Neuronal stem cell (in vitro differentiated cells): ENCODE measurements at regions not wholly inside any gene's neighbourhood (a gene's known extent, or its start where the extent isn't known, plus 50 kb on each side); places are given as distances from the start of the nearest gene placed in this dataset.
A peak's percentile ranks its signal among the peaks of the same experiment; 100 is the strongest.

ENCODE experiments used
- DNase-seq: peaks from one replicate; pipeline ENCODE4 v3.0.0-alpha.2; 2013; ENCODE audit warnings: low spot score
- H2AFZ ChIP-seq: one replicate; pipeline ENCODE4 v1.6.1; 2013; ENCODE audit warnings: mild to moderate bottlenecking, low read length, inconsistent platforms
- H2AK5ac ChIP-seq: 2 replicates; pipeline ENCODE4 v1.6.1; 2013; ENCODE audit warnings: low read depth, mild to moderate bottlenecking, inconsistent platforms, low read length, moderate library complexity, mixed read lengths
- H2BK120ac ChIP-seq: 2 replicates; pipeline ENCODE4 v1.6.1; 2013; ENCODE audit warnings: low read depth, mild to moderate bottlenecking, inconsistent platforms, low read length, moderate library complexity, mixed read lengths
- H2BK12ac ChIP-seq: one replicate; pipeline ENCODE4 v1.6.1; 2013; ENCODE audit warnings: low read length, inconsistent platforms
- H2BK15ac ChIP-seq: 2 replicates; pipeline ENCODE4 v1.6.1; 2013; ENCODE audit warnings: mild to moderate bottlenecking, low read length, inconsistent platforms, mixed read lengths
- H2BK5ac ChIP-seq: one replicate; pipeline ENCODE4 v1.6.1; 2013; ENCODE audit warnings: inconsistent platforms, mild to moderate bottlenecking, low read length, moderate library complexity
- H3K14ac ChIP-seq: one replicate; pipeline ENCODE4 v1.6.1; 2013; ENCODE audit warnings: low read length, inconsistent platforms
- H3K18ac ChIP-seq: 2 replicates; pipeline ENCODE4 v1.6.1; 2013; ENCODE audit warnings: low read length, inconsistent platforms
- H3K23ac ChIP-seq: 2 replicates; pipeline ENCODE4 v1.6.1; 2013; ENCODE audit warnings: low read depth, mild to moderate bottlenecking, mixed read lengths, low read length, inconsistent platforms; ENCODE audit not compliant: poor library complexity
- H3K27ac ChIP-seq: replicated peaks from 3 replicates; pipeline ENCODE4 v1.5.1; 2013; ENCODE audit warnings: low read length, inconsistent platforms
- H3K27me3 ChIP-seq, 3 experiments: 2 replicates each; pipeline ENCODE4 v1.6.1; 2013; ENCODE audit warnings: low read length in 3 of 3, mild to moderate bottlenecking in 2 of 3, inconsistent platforms in 1 of 3, low read depth in 1 of 3, mixed read lengths in 1 of 3, moderate library complexity in 1 of 3; ENCODE audit not compliant: control insufficient read depth in 3 of 3, insufficient read depth in 3 of 3
- H3K36me3 ChIP-seq, 2 donors: replicated peaks in 1 of 2; 2 replicates each; pipeline ENCODE4 v1.6.1; 2013; ENCODE audit warnings: low read length in 2 of 2; ENCODE audit not compliant: control insufficient read depth in 2 of 2, insufficient read depth in 2 of 2
- H3K4ac ChIP-seq: 2 replicates; pipeline ENCODE4 v1.6.1; 2013; ENCODE audit warnings: inconsistent platforms, mild to moderate bottlenecking, low read length, moderate library complexity
- H3K4me1 ChIP-seq, 2 donors: 1 replicate in 1 of 2; 2 replicates in 1 of 2; pipeline ENCODE4 v1.6.1; 2013; ENCODE audit warnings: low read length in 2 of 2, low read depth in 1 of 2; ENCODE audit not compliant: control insufficient read depth in 2 of 2, insufficient read depth in 1 of 2
- H3K4me2 ChIP-seq: one replicate; pipeline ENCODE4 v1.6.1; 2013; ENCODE audit warnings: mild to moderate bottlenecking, low read length, inconsistent platforms; ENCODE audit not compliant: insufficient read depth, poor library complexity, severe bottlenecking
- H3K4me3 ChIP-seq, 2 donors: 2 replicates each; pipeline ENCODE4 v1.5.1; 2013; ENCODE audit warnings: low read length in 2 of 2, mild to moderate bottlenecking in 2 of 2, inconsistent platforms in 1 of 2, moderate library complexity in 1 of 2
- H3K79me1 ChIP-seq: one replicate; pipeline ENCODE4 v1.6.1; 2013; ENCODE audit warnings: low read depth, mild to moderate bottlenecking, inconsistent platforms, low read length, moderate library complexity
- H3K9ac ChIP-seq: one replicate; pipeline ENCODE4 v1.6.1; 2013; ENCODE audit warnings: mild to moderate bottlenecking, low read depth, low read length, inconsistent platforms; ENCODE audit not compliant: poor library complexity
- H3K9me3 ChIP-seq, 2 donors: replicated peaks in 1 of 2; 2 replicates each; pipeline versions ENCODE3 to v1.6.1; 2013; ENCODE audit warnings: low read length in 2 of 2, mild to moderate bottlenecking in 2 of 2, inconsistent platforms in 1 of 2, low read depth in 1 of 2, mixed read lengths in 1 of 2, moderate library complexity in 1 of 2; ENCODE audit not compliant: control insufficient read depth in 2 of 2, insufficient read depth in 1 of 2
- H4K8ac ChIP-seq: one replicate; pipeline ENCODE4 v1.6.1; 2013; ENCODE audit warnings: low read depth, mild to moderate bottlenecking, inconsistent platforms, low read length, moderate library complexity
- H4K91ac ChIP-seq: one replicate; pipeline ENCODE4 v1.6.1; 2013; ENCODE audit warnings: low read length, low read depth, mild to moderate bottlenecking, inconsistent platforms; ENCODE audit not compliant: poor library complexity
- WGBS, 2 donors: extraction: QIAGEN DNeasy Blood & Tissue Kit; methylation state at CpG; one replicate each; pipeline ENCODE4 v1.1.7; 2013; ENCODE audit warnings: missing lambda C conversion rate in 2 of 2, mixed read lengths in 1 of 2; ENCODE audit not compliant: insufficient read length in 2 of 2, insufficient replicate concordance in 1 of 2; ENCODE audit errors: extremely low coverage in 2 of 2; 5-methylcytosine and 5-hydroxymethylcytosine counted together

- Histone ChIP-seq H2AK5ac (no peak overlapping the region), H2BK12ac (no peak overlapping the region), H3K14ac (no peak overlapping the region), H3K9me3 (peaks cover 0 to 7% of the 10 kb centered on the region in 2 donors), H3K4ac (no peak overlapping the region), H3K18ac (no peak overlapping the region), H2BK120ac (no peak overlapping the region), H3K9ac (no peak overlapping the region), H4K91ac (no peak overlapping the region), H3K4me2 (no peak overlapping the region), H3K27ac (no peak overlapping the region), H3K4me1 (peaks cover 0 to 2% of the 10 kb centered on the region in 2 donors), H2AFZ (peak overlapping the region; percentile 46), H4K8ac (no peak overlapping the region), H3K27me3 (no peaks in the 10 kb centered on the region), H3K23ac (no peak overlapping the region), H3K4me3 (no peak overlapping the region), H3K36me3 (no peaks in the 10 kb centered on the region), H3K79me1 (no peaks in the 10 kb centered on the region), H2BK5ac (no peak overlapping the region), H2BK15ac (no peak overlapping the region)
- no peak for DNase-seq
- no CpG with 5 or more reads among the region's 3 CpGs for WGBS, 2 donors
These were observed 312.0 kb upstream of the RGMB start for GRCh38 chr5:98461485-98461884.

DNA sequence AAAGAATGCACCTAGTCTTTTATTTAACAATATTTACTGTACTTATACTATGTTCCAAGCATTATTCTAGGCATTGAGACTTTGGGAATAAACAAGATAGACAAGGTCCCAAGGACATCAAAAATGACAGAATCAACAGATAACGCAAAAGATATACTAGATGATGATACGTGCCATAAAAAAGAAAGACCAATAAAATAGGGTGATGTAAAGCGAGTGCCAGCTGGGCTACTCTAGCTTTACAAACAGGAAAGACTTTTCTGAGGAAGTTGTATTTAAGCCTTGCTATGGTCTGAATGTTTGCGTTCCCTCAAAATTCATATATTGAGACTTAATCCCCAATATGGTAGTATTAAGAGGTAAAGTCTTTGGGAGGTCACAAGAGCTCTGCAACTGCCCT, 310.2 kb upstream of the RGMB start:
- H3K4me3 ChIP-seq, result no peak overlapping the region
- H2BK12ac ChIP-seq, result no peak overlapping the region
- H3K4ac ChIP-seq, result no peak overlapping the region
- H3K9ac ChIP-seq, result no peak overlapping the region
- no peaks in the 10 kb centered on the region for H3K27me3 ChIP-seq
- H3K36me3 ChIP-seq, result no peaks in the 10 kb centered on the region
- H3K14ac ChIP-seq, result no peak overlapping the region
- H3K4me2 ChIP-seq, result no peak overlapping the region
- H2AFZ ChIP-seq, result no peak overlapping the region
- no peak for DNase-seq
- H3K4me1 ChIP-seq, result peaks cover 0 to 2% of the 10 kb centered on the region in 2 donors
- H4K8ac ChIP-seq, result no peak overlapping the region
- H3K27ac ChIP-seq, result no peak overlapping the region
- H3K23ac ChIP-seq, result no peak overlapping the region
- H4K91ac ChIP-seq, result no peak overlapping the region
- H3K9me3 ChIP-seq, result peaks cover 1 to 11% of the 10 kb centered on the region in 2 donors
- WGBS, 2 donors, result no CpG with 5 or more reads among the region's 4 CpGs
- H3K18ac ChIP-seq, result no peak overlapping the region
- H2BK5ac ChIP-seq, result no peak overlapping the region
- H2BK120ac ChIP-seq, result no peak overlapping the region
- H2AK5ac ChIP-seq, result no peak overlapping the region
- H2BK15ac ChIP-seq, result no peak overlapping the region
- no peaks in the 10 kb centered on the region for H3K79me1 ChIP-seq

GRCh38 chr5:98463676-98464075, 309.8 kb upstream of the RGMB start:
- no CpG with 5 or more reads among the region's 5 CpGs for WGBS, 2 donors
- no peak for DNase-seq

DNA sequence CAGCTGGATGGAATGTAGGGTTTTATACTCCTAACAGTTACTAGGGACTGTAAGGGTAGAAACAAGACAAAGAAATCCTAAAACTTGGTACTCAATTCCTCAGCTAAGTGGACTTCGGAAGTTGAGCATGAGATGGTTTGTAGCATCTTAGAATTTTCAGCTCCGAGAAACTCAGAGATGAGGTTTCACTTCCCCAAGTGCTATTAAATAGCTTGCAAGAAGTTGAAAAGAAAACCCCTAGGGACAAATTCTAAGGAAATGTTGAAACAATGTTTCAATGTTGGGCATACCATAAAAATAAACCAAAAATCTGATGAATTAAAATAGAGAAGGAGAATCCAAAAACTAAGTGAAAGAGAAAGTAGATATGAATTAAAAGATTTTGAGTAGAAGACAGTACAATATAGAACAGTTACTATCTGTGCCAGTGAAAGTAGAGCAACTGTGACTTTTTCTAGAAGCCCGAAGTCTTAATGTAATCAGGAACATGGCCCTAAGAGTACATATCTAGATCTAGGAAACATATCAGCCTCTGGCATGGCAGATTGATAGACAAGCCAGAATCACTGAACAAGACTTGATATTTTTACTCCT, 308.6 kb upstream of the RGMB start:
- DNase-seq, result no peak
- Histone ChIP-seq H3K4me1 (peaks cover 0 to 2% of the 10 kb centered on the region in 2 donors), H3K79me1 (no peaks in the 10 kb centered on the region), H3K14ac (no peak overlapping the region), H2BK12ac (no peak overlapping the region), H4K8ac (no peak overlapping the region), H3K9ac (no peak overlapping the region), H3K9me3 (peaks cover 1 to 11% of the 10 kb centered on the region in 2 donors), H4K91ac (no peak overlapping the region), H3K4me3 (no peak overlapping the region), H3K27me3 (no peaks in the 10 kb centered on the region), H3K36me3 (no peaks in the 10 kb centered on the region), H3K27ac (no peak overlapping the region), H3K4me2 (no peak overlapping the region), H2AFZ (no peak overlapping the region), H2BK15ac (no peak overlapping the region), H3K18ac (no peak overlapping the region), H3K4ac (no peak overlapping the region), H2BK5ac (no peak overlapping the region), H2BK120ac (no peak overlapping the region), H3K23ac (no peak overlapping the region), H2AK5ac (no peak overlapping the region)
- WGBS, 2 donors, result no CpG with 5 or more reads among the region's 3 CpGs

More at GRCh38 chr5:98463676-98464075, 309.8 kb upstream of the RGMB start:
- H4K91ac ChIP-seq, result no peak overlapping the region
- H2BK5ac ChIP-seq, result no peak overlapping the region
- H2BK120ac ChIP-seq, result no peak overlapping the region
- H3K18ac ChIP-seq, result no peak overlapping the region
- no peaks in the 10 kb centered on the region for H3K27me3 ChIP-seq
- no peak overlapping the region for H2AK5ac ChIP-seq
- no peak overlapping the region for H3K23ac ChIP-seq
- H3K4ac ChIP-seq, result no peak overlapping the region
- H3K4me2 ChIP-seq, result no peak overlapping the region
- H3K4me3 ChIP-seq, result no peak overlapping the region
- H3K14ac ChIP-seq, result no peak overlapping the region
- no peaks in the 10 kb centered on the region for H3K79me1 ChIP-seq
- H2AFZ ChIP-seq, result no peak overlapping the region
- no peak overlapping the region for H4K8ac ChIP-seq
- no peak overlapping the region for H2BK15ac ChIP-seq
- H3K9me3 ChIP-seq, result peaks cover 1 to 11% of the 10 kb centered on the region in 2 donors
- no peak overlapping the region for H3K9ac ChIP-seq
- H3K4me1 ChIP-seq, result peaks cover 0 to 2% of the 10 kb centered on the region in 2 donors
- H3K27ac ChIP-seq, result no peak overlapping the region
- H3K36me3 ChIP-seq, result no peaks in the 10 kb centered on the region
- H2BK12ac ChIP-seq, result no peak overlapping the region
